ENCODE measurements at regions not wholly inside any gene's neighbourhood (a gene's known extent, or its start where the extent isn't known, plus 50 kb on each side); places are given as distances from the start of the nearest gene placed in this dataset.

DNA sequence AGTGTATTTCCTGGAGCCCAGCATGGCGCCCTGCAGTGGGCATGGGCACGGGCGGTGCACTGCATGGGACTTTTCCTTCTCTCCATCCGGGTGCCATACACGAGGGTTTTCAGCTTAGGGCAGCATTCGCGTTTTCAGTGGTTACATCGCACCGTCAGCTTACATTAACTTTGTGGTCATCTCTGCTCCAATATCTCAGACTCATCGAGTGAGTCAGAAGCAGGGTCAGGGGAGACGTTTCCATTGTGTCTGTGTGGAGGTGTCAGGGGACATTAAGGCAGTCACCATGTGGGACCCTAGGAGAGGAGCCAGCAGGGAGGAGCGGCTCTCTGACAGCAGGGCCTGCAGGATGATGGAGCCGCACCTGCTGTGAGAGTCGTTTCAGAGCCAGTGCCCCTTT, 541.0 kb downstream of the FGF9 start:
- TF ChIP-seq, protein P1, sequence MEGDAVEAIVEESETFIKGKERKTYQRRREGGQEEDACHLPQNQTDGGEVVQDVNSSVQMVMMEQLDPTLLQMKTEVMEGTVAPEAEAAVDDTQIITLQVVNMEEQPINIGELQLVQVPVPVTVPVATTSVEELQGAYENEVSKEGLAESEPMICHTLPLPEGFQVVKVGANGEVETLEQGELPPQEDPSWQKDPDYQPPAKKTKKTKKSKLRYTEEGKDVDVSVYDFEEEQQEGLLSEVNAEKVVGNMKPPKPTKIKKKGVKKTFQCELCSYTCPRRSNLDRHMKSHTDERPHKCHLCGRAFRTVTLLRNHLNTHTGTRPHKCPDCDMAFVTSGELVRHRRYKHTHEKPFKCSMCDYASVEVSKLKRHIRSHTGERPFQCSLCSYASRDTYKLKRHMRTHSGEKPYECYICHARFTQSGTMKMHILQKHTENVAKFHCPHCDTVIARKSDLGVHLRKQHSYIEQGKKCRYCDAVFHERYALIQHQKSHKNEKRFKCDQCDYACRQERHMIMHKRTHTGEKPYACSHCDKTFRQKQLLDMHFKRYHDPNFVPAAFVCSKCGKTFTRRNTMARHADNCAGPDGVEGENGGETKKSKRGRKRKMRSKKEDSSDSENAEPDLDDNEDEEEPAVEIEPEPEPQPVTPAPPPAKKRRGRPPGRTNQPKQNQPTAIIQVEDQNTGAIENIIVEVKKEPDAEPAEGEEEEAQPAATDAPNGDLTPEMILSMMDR (IDR thresholded peaks at IDR 0.05 in 4 of 5, conservative IDR thresholded peaks at IDR 0.05 in 1 of 5): no peak
- no peak for TF ChIP-seq POLR2A (IDR thresholded peaks at IDR 0.05)

Measured in gastrocnemius medialis (tissue), 4 donors.